Thoracic aorta (tissue), 2 donors: ENCODE measurements at regions not wholly inside any gene's neighbourhood (a gene's known extent, or its start where the extent isn't known, plus 50 kb on each side); places are given as distances from the start of the nearest gene placed in this dataset.

Experiments
- ATAC-seq: fragments of 150-250 bp; one replicate; pipeline ENCODE4 v1.8.0; 2017; ENCODE audit warnings: low read depth; ENCODE audit not compliant: insufficient number of reproducible peaks, low FRiP score
- DNase-seq: peaks from one replicate; pipeline ENCODE4 v3.0.0-alpha.2; 2020; ENCODE audit warnings: low spot score
- H3K27ac ChIP-seq, 2 donors: fragments of 200-600 bp; sonication (generic); 1 replicate in 1 of 2; 2 replicates in 1 of 2; pipeline ENCODE4 v1.5.1; 2016; ENCODE audit warnings: mild to moderate bottlenecking in 2 of 2, moderate library complexity in 2 of 2
- H3K27me3 ChIP-seq: fragments of 200-600 bp; sonication (generic); replicated peaks from 2 replicates; pipeline ENCODE4 v1.6.0; 2016; ENCODE audit warnings: mild to moderate bottlenecking; ENCODE audit not compliant: insufficient read depth
- H3K36me3 ChIP-seq: fragments of 200-600 bp; sonication (generic); one replicate; pipeline ENCODE4 v1.5.1; 2016
- H3K4me1 ChIP-seq, 2 donors: fragments of 200-600 bp; sonication (generic); 1 replicate in 1 of 2; 2 replicates in 1 of 2; pipeline versions ENCODE4 v1.5.1 to v1.6.0; 2016; ENCODE audit warnings: low read depth in 2 of 2, mild to moderate bottlenecking in 1 of 2; ENCODE audit not compliant: control insufficient read depth in 1 of 2
- H3K4me3 ChIP-seq: fragments of 200-600 bp; sonication (generic); 2 replicates; pipeline ENCODE4 v1.5.1; 2016; ENCODE audit warnings: mild to moderate bottlenecking
- H3K9me3 ChIP-seq: fragments of 200-600 bp; sonication (generic); 2 replicates; pipeline ENCODE4 v1.5.1; 2016
- CTCF ChIP-seq: fragments of 200-600 bp; sonication (generic); IDR thresholded peaks from one replicate; pipeline ENCODE4 v1.5.1; 2019; ENCODE audit warnings: antibody characterized with exemption

- no peak for TF ChIP-seq CTCF
- Histone ChIP-seq H3K9me3 (no peaks in the 10 kb centered on the region), H3K27me3 (no peaks in the 10 kb centered on the region), H3K27ac (no peak overlapping the region), H3K4me1 (no peaks in the 10 kb centered on the region), H3K36me3 (no peaks in the 10 kb centered on the region), H3K4me3 (no peak overlapping the region)
- DNase-seq: no peak
- no peak for ATAC-seq
Observed at GRCh38 chr3:39558775-39559306, 91.4 kb downstream of the MOBP start.

GRCh38 chr3:39559543-39559942, 92.1 kb downstream of the MOBP start:
- TF ChIP-seq CTCF: no peak
- no peak for ATAC-seq

GRCh38 chr3:39568508-39568907, 101.0 kb downstream of the MOBP start:
- H3K27me3 ChIP-seq: no peaks in the 10 kb centered on the region
- no peak for TF ChIP-seq CTCF
- ATAC-seq (no peak), DNase-seq (no peak)
- no peaks in the 10 kb centered on the region for H3K36me3 ChIP-seq
- no peaks in the 10 kb centered on the region for H3K9me3 ChIP-seq
- no peak overlapping the region for H3K27ac ChIP-seq
- no peak overlapping the region for H3K4me3 ChIP-seq
- H3K4me1 ChIP-seq: no peaks in the 10 kb centered on the region

More at GRCh38 chr3:39559543-39559942, 92.1 kb downstream of the MOBP start:
- no peaks in the 10 kb centered on the region for H3K36me3 ChIP-seq
- H3K9me3 ChIP-seq: no peaks in the 10 kb centered on the region
- no peak for DNase-seq
- H3K27me3 ChIP-seq: no peaks in the 10 kb centered on the region
- no peak overlapping the region for H3K27ac ChIP-seq
- no peak overlapping the region for H3K4me3 ChIP-seq
- H3K4me1 ChIP-seq: no peaks in the 10 kb centered on the region

- DNase-seq (no peak), ATAC-seq (no peak)
- no peak overlapping the region for H3K4me3 ChIP-seq
- H3K9me3 ChIP-seq: no peaks in the 10 kb centered on the region
- no peaks in the 10 kb centered on the region for H3K36me3 ChIP-seq
- H3K27ac ChIP-seq: no peak overlapping the region
- no peaks in the 10 kb centered on the region for H3K27me3 ChIP-seq
- TF ChIP-seq CTCF: no peak
- H3K4me1 ChIP-seq: no peaks in the 10 kb centered on the region
Observed at GRCh38 chr3:39569095-39569494, 101.6 kb downstream of the MOBP start.

- TF ChIP-seq CTCF: no peak
- Histone ChIP-seq H3K27ac (no peak overlapping the region), H3K4me1 (no peaks in the 10 kb centered on the region), H3K4me3 (no peak overlapping the region), H3K36me3 (no peaks in the 10 kb centered on the region), H3K27me3 (no peaks in the 10 kb centered on the region), H3K9me3 (no peaks in the 10 kb centered on the region)
- no peak for ATAC-seq
- DNase-seq: no peak
Observed at GRCh38 chr3:39573392-39573791, 105.9 kb downstream of the MOBP start.
